DOHH2 (cell line): ENCODE measurements at regions not wholly inside any gene's neighbourhood (a gene's known extent, or its start where the extent isn't known, plus 50 kb on each side); places are given as distances from the start of the nearest gene placed in this dataset.

Experiments used
- H3F3A ChIP-seq: fragments of 200-600 bp; sonication (generic), shearing (Covaris generic); 2 replicates; pipeline ENCODE4 v1.6.0; 2016; ENCODE audit warnings: antibody characterized with exemption, mild to moderate bottlenecking; ENCODE audit not compliant: control insufficient read depth, insufficient read depth
- H3K27ac ChIP-seq: fragments of 200-600 bp; sonication (generic); 2 replicates; pipeline ENCODE4 v1.5.1; 2014; ENCODE audit warnings: low read depth, mild to moderate bottlenecking, low read length, moderate library complexity
- H3K27me3 ChIP-seq: fragments of 200-600 bp; sonication (generic); 2 replicates; pipeline ENCODE4 v1.6.1; 2014; ENCODE audit warnings: mild to moderate bottlenecking, low read length, mixed read lengths; ENCODE audit not compliant: control insufficient read depth
- H3K36me3 ChIP-seq: fragments of 200-600 bp; sonication (generic); 2 replicates; pipeline ENCODE4 v1.6.1; 2014; ENCODE audit warnings: mild to moderate bottlenecking, low read length, moderate library complexity, mixed read lengths; ENCODE audit not compliant: control insufficient read depth
- H3K4me1 ChIP-seq: fragments of 200-600 bp; sonication (generic); 2 replicates; pipeline ENCODE4 v1.6.1; 2014; ENCODE audit warnings: mild to moderate bottlenecking, low read length, mixed read lengths; ENCODE audit not compliant: control insufficient read depth
- H3K4me2 ChIP-seq: fragments of 200-600 bp; sonication (generic); 2 replicates; pipeline ENCODE4 v1.6.0; 2014; ENCODE audit warnings: mild to moderate bottlenecking, low read length, moderate library complexity
- H3K4me3 ChIP-seq: fragments of 200-600 bp; sonication (generic); 2 replicates; pipeline ENCODE4 v1.5.1; 2014; ENCODE audit warnings: mild to moderate bottlenecking, low read length, mixed read lengths
- H3K79me2 ChIP-seq: fragments of 200-600 bp; sonication (generic); 2 replicates; pipeline ENCODE4 v1.6.1; 2014; ENCODE audit warnings: mild to moderate bottlenecking, low read length, mixed read lengths; ENCODE audit not compliant: control insufficient read depth
- H3K9me2 ChIP-seq: fragments of 200-600 bp; sonication (generic); replicated peaks from 2 replicates; pipeline ENCODE4 v1.6.1; 2014; ENCODE audit warnings: mild to moderate bottlenecking, low read length, mixed read lengths; ENCODE audit not compliant: control insufficient read depth
- H3K9me3 ChIP-seq: fragments of 200-600 bp; sonication (generic); 2 replicates; pipeline ENCODE4 v1.6.1; 2014; ENCODE audit warnings: antibody characterized with exemption, low read length, mixed read lengths; ENCODE audit not compliant: control insufficient read depth, insufficient read depth
- H4K20me1 ChIP-seq: fragments of 200-600 bp; sonication (generic); 2 replicates; pipeline ENCODE4 v1.6.0; 2014; ENCODE audit warnings: low read depth, mild to moderate bottlenecking, antibody characterized with exemption, low read length, moderate library complexity; ENCODE audit not compliant: control insufficient read depth, insufficient read depth
- CTCF ChIP-seq: fragments of 200-600 bp; sonication (generic); IDR thresholded peaks from one replicate; pipeline ENCODE4 v1.5.1; 2014; ENCODE audit warnings: antibody characterized with exemption, mild to moderate bottlenecking, low read depth, low read length; ENCODE audit not compliant: poor library complexity, severe bottlenecking
- EZH2phosphoT487 ChIP-seq: fragments of 200-600 bp; sonication (generic); IDR thresholded peaks from 2 replicates; pipeline ENCODE4 v1.6.1; 2017; ENCODE audit warnings: borderline replicate concordance, mild to moderate bottlenecking, antibody characterized with exemption, low read length, moderate library complexity, mixed read lengths

- Histone ChIP-seq H3F3A (no peaks in the 10 kb centered on the region), H3K36me3 (no peaks in the 10 kb centered on the region), H3K4me1 (no peaks in the 10 kb centered on the region), H3K9me2 (no peaks in the 10 kb centered on the region), H3K4me3 (no peak overlapping the region), H3K27me3 (peaks cover 5% of the 10 kb centered on the region; the same call in 1 of the 2 replicates), H3K79me2 (no peaks in the 10 kb centered on the region), H3K4me2 (no peak overlapping the region), H3K9me3 (no peaks in the 10 kb centered on the region), H3K27ac (no peak overlapping the region), H4K20me1 (no peaks in the 10 kb centered on the region)
- no peak for TF ChIP-seq CTCF
- no peak for TF ChIP-seq EZH2phosphoT487
Observed at GRCh38 chr1:229949500-229949899, 117.5 kb upstream of the GALNT2 start.

DNA sequence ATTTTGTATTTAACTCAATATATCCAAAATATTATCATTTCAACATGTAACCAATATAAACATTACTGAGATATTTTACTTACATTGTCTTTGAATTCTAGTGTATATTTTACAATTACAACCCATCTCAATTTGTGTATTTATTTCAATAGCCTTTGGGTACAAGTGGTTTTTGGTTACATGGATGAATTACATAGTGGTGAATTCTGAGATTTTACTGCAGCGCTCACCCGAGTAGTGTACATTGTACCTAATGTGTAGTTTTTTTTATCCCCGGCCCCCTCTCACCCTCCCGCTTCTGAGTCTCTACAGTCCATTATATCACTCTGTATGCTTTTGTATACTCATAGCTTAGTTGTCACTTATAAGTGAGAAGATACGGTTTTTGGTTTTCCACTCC, 117.0 kb upstream of the GALNT2 start:
- no peak overlapping the region for H3K4me3 ChIP-seq
- H3K27ac ChIP-seq: no peak overlapping the region
- no peaks in the 10 kb centered on the region for H4K20me1 ChIP-seq
- no peaks in the 10 kb centered on the region for H3K79me2 ChIP-seq
- H3K36me3 ChIP-seq: no peaks in the 10 kb centered on the region
- H3K4me2 ChIP-seq: no peak overlapping the region
- H3K9me2 ChIP-seq: no peaks in the 10 kb centered on the region
- TF ChIP-seq CTCF (no peak), EZH2phosphoT487 (no peak)
- H3K9me3 ChIP-seq: no peaks in the 10 kb centered on the region
- H3F3A ChIP-seq: no peaks in the 10 kb centered on the region
- peaks cover 5% of the 10 kb centered on the region; the same call in 1 of the 2 replicates for H3K27me3 ChIP-seq
- no peaks in the 10 kb centered on the region for H3K4me1 ChIP-seq

DNA sequence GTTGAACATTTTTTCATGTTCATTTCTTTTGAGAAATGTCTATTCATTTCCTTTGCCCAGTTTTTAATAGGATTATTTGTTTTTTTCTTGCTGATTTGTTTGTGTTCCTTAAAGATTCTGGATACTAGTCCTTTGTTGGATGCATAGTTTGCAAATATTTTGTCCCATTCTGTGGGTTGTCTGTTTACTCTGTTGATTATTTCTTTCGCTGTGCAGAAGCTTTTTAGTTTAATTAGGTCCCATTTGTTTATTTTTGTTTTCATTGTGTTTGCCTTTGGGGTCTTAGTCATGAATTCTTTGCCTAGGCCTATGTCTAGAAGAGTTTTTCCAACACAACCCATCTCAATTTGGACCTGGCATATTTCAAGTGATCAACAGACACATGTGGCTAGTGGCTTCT, 116.1 kb upstream of the GALNT2 start:
- no peaks in the 10 kb centered on the region for H3K36me3 ChIP-seq
- no peaks in the 10 kb centered on the region for H3K9me3 ChIP-seq
- H3K4me2 ChIP-seq: no peak overlapping the region
- no peaks in the 10 kb centered on the region for H3K9me2 ChIP-seq
- H3K4me1 ChIP-seq: no peaks in the 10 kb centered on the region
- no peaks in the 10 kb centered on the region for H3F3A ChIP-seq
- H3K4me3 ChIP-seq: no peak overlapping the region
- no peak for TF ChIP-seq CTCF
- no peak for TF ChIP-seq EZH2phosphoT487
- H3K27me3 ChIP-seq: peaks cover 5% of the 10 kb centered on the region; the same call in 1 of the 2 replicates
- no peaks in the 10 kb centered on the region for H4K20me1 ChIP-seq
- no peak overlapping the region for H3K27ac ChIP-seq
- no peaks in the 10 kb centered on the region for H3K79me2 ChIP-seq
